Loucy (cell line): ENCODE measurements at regions not wholly inside any gene's neighbourhood (a gene's known extent, or its start where the extent isn't known, plus 50 kb on each side); places are given as distances from the start of the nearest gene placed in this dataset.

ENCODE experiments used
- CTCF ChIP-seq: fragments of 200-600 bp; sonication (generic); conservative IDR thresholded peaks from 2 replicates; pipeline ENCODE4 v1.5.1; 2014; ENCODE audit warnings: mild to moderate bottlenecking, antibody characterized with exemption, low read length
- EZH2phosphoT487 ChIP-seq: fragments of 200-600 bp; IDR thresholded peaks from 2 replicates; pipeline ENCODE4 v1.6.1; 2018; ENCODE audit warnings: antibody characterized with exemption, mild to moderate bottlenecking, moderate library complexity, borderline replicate concordance

GRCh38 chr3:186469525-186469924 lies 74.7 kb downstream of the CRYGS start:
- TF ChIP-seq CTCF (no peak), EZH2phosphoT487 (no peak)
